Neural cell (in vitro differentiated cells): ENCODE measurements at regions not wholly inside any gene's neighbourhood (a gene's known extent, or its start where the extent isn't known, plus 50 kb on each side); places are given as distances from the start of the nearest gene placed in this dataset.

Experiments
- H2AFZ ChIP-seq: fragments of 200-600, 300-800 bp; sonication (generic), shearing (Covaris generic); 2 replicates; pipeline ENCODE4 v1.6.0; 2014; ENCODE audit warnings: low read depth, mild to moderate bottlenecking, antibody characterized with exemption, low read length, moderate library complexity
- H3F3A ChIP-seq: fragments of 200-600 bp; shearing (Covaris generic); 2 replicates; pipeline ENCODE4 v1.6.1; 2016; ENCODE audit warnings: mild to moderate bottlenecking, moderate library complexity, mixed read lengths, antibody characterized with exemption, low read length; ENCODE audit not compliant: insufficient read depth, poor library complexity, severe bottlenecking
- H3K27ac ChIP-seq: fragments of 200-600, 300-800 bp; sonication (generic), shearing (Covaris generic); 2 replicates; pipeline ENCODE4 v1.5.1; 2014; ENCODE audit warnings: mild to moderate bottlenecking, low read length, moderate library complexity
- H3K27me3 ChIP-seq: fragments of 300-800, 200-600 bp; sonication (generic), shearing (Covaris generic); 2 replicates; pipeline ENCODE4 v1.6.0; 2014; ENCODE audit warnings: mild to moderate bottlenecking, low read depth, low read length, moderate library complexity; ENCODE audit not compliant: insufficient read depth
- H3K36me3 ChIP-seq: fragments of 300-800, 200-600 bp; sonication (generic), shearing (Covaris generic); 2 replicates; pipeline ENCODE4 v1.5.1; 2014; ENCODE audit warnings: mild to moderate bottlenecking, antibody characterized with exemption, low read length, moderate library complexity; ENCODE audit not compliant: insufficient read depth
- H3K4me2 ChIP-seq: fragments of 300-800, 200-600 bp; sonication (generic), shearing (Covaris generic); 2 replicates; pipeline ENCODE4 v1.6.0; 2014; ENCODE audit warnings: mild to moderate bottlenecking, low read length
- H3K4me3 ChIP-seq: fragments of 300-800, 200-600 bp; sonication (generic), shearing (Covaris generic); 2 replicates; pipeline ENCODE4 v1.5.1; 2014; ENCODE audit warnings: mild to moderate bottlenecking, low read length, moderate library complexity
- H3K79me2 ChIP-seq: fragments of 200-600 bp; shearing (Covaris generic); replicated peaks from 2 replicates; pipeline ENCODE4 v1.6.0; 2014; ENCODE audit warnings: mild to moderate bottlenecking, low read length, moderate library complexity; ENCODE audit not compliant: insufficient read depth
- H3K9ac ChIP-seq: fragments of 300-800, 200-600 bp; sonication (generic), shearing (Covaris generic); 2 replicates; pipeline ENCODE4 v1.6.1; 2016; ENCODE audit warnings: mild to moderate bottlenecking, low read length, mixed read lengths
- H3K9me2 ChIP-seq: fragments of 200-600 bp; shearing (Covaris generic); 2 replicates; pipeline ENCODE4 v1.6.1; 2016; ENCODE audit warnings: mild to moderate bottlenecking, low read length, mixed read lengths; ENCODE audit not compliant: insufficient read depth
- H3K9me3 ChIP-seq: fragments of 200-600, 300-800 bp; sonication (generic), shearing (Covaris generic); 2 replicates; pipeline ENCODE4 v1.6.1; 2016; ENCODE audit warnings: mild to moderate bottlenecking, mixed run types, low read length, moderate library complexity, mixed read lengths
- H4K20me1 ChIP-seq: fragments of 200-600 bp; shearing (Covaris generic); 2 replicates; pipeline ENCODE4 v1.6.1; 2016; ENCODE audit warnings: mild to moderate bottlenecking, mixed run types; ENCODE audit not compliant: insufficient read depth
- CTCF ChIP-seq: fragments of 450-650 bp; IDR thresholded peaks from 2 replicates; pipeline ENCODE4 v1.5.1; 2014; ENCODE audit warnings: antibody characterized with exemption, mild to moderate bottlenecking, moderate library complexity; ENCODE audit not compliant: poor library complexity, severe bottlenecking
- EP300 ChIP-seq: fragments of 450-650 bp; conservative IDR thresholded peaks from 2 replicates; pipeline ENCODE4 v1.6.1; 2014; ENCODE audit warnings: antibody characterized with exemption, mild to moderate bottlenecking, moderate library complexity; ENCODE audit not compliant: poor library complexity, severe bottlenecking
- EZH2 ChIP-seq: fragments of 200-600, 300-800 bp; shearing (Covaris generic), sonication (generic); IDR thresholded peaks from 2 replicates; pipeline ENCODE4 v1.6.1; 2014; ENCODE audit warnings: antibody characterized with exemption, low read length, borderline replicate concordance, mild to moderate bottlenecking; ENCODE audit not compliant: insufficient read depth, poor library complexity, severe bottlenecking
- MXI1 ChIP-seq: fragments of 450-650 bp; conservative IDR thresholded peaks from 2 replicates; pipeline ENCODE4 v1.6.1; 2014; ENCODE audit warnings: antibody characterized with exemption, mild to moderate bottlenecking; ENCODE audit not compliant: poor library complexity, severe bottlenecking
- POLR2AphosphoS5 ChIP-seq: IDR thresholded peaks from 2 replicates; pipeline ENCODE4 v1.6.1; 2012
- RAD21 ChIP-seq: fragments of 450-650 bp; conservative IDR thresholded peaks from 2 replicates; pipeline ENCODE4 v1.6.1; 2014; ENCODE audit warnings: antibody characterized with exemption, mild to moderate bottlenecking, moderate library complexity
- REST ChIP-seq: IDR thresholded peaks from 2 replicates; pipeline ENCODE4 v1.6.1; 2012; ENCODE audit warnings: borderline replicate concordance
- SMC3 ChIP-seq: fragments of 450-650 bp; conservative IDR thresholded peaks from 2 replicates; pipeline ENCODE4 v1.6.1; 2014; ENCODE audit warnings: antibody characterized with exemption, mild to moderate bottlenecking, moderate library complexity; ENCODE audit not compliant: poor library complexity
- TAF1 ChIP-seq: IDR thresholded peaks from 2 replicates; pipeline ENCODE4 v1.6.1; 2012; ENCODE audit warnings: low read depth

- no peaks in the 10 kb centered on the region for H3K79me2 ChIP-seq
- H3K36me3 ChIP-seq = no peaks in the 10 kb centered on the region
- H3K9me3 ChIP-seq = peaks cover 5% of the 10 kb centered on the region
- no peak overlapping the region for H3K9ac ChIP-seq
- no peak overlapping the region for H3K27ac ChIP-seq
- H2AFZ ChIP-seq = no peak overlapping the region
- TF ChIP-seq TAF1 = no peak
- TF ChIP-seq SMC3 = no peak
- TF ChIP-seq POLR2AphosphoS5 = no peak
- TF ChIP-seq RAD21 = no peak
- no peak for TF ChIP-seq EZH2
- TF ChIP-seq EP300 = no peak
- no peak for TF ChIP-seq CTCF
- no peak for TF ChIP-seq MXI1
- TF ChIP-seq REST = no peak
- no peaks in the 10 kb centered on the region for H3K9me2 ChIP-seq
- H3K4me3 ChIP-seq = no peak overlapping the region
- H4K20me1 ChIP-seq = no peaks in the 10 kb centered on the region
- H3K4me2 ChIP-seq = no peak overlapping the region
- H3K27me3 ChIP-seq = no peaks in the 10 kb centered on the region
- no peaks in the 10 kb centered on the region for H3F3A ChIP-seq
These were observed 122.2 kb upstream of the SP4 start for GRCh38 chr7:21305455-21306235.

- Histone ChIP-seq H3F3A (no peaks in the 10 kb centered on the region), H3K36me3 (no peaks in the 10 kb centered on the region)
- TF ChIP-seq SMC3 = no peak
- no peak for TF ChIP-seq EP300
- no peak for TF ChIP-seq EZH2
- TF ChIP-seq REST = no peak
- TF ChIP-seq RAD21 = no peak
- no peak for TF ChIP-seq CTCF
These were observed 112.9 kb upstream of the SP4 start for GRCh38 chr7:21314954-21315353.

More at GRCh38 chr7:21314954-21315353, 112.9 kb upstream of the SP4 start:
- H3K4me2 ChIP-seq = no peak overlapping the region
- no peaks in the 10 kb centered on the region for H3K9me3 ChIP-seq
- H3K9ac ChIP-seq = no peak overlapping the region
- H3K9me2 ChIP-seq = no peaks in the 10 kb centered on the region
- no peaks in the 10 kb centered on the region for H4K20me1 ChIP-seq
- H3K27me3 ChIP-seq = no peaks in the 10 kb centered on the region
- H3K27ac ChIP-seq = no peak overlapping the region
- no peak overlapping the region for H3K4me3 ChIP-seq
- H3K79me2 ChIP-seq = no peaks in the 10 kb centered on the region
- H2AFZ ChIP-seq = no peak overlapping the region
